HCT116 (cell line): ENCODE measurements at regions not wholly inside any gene's neighbourhood (a gene's known extent, or its start where the extent isn't known, plus 50 kb on each side); places are given as distances from the start of the nearest gene placed in this dataset.
"Not testable (repeated sequence)": the region's sequence is repeated elsewhere in the genome, so short reads cannot be mapped to it uniquely, and the experiment has no call there.

Source experiments
- CEBPB ChIP-seq: IDR thresholded peaks from 2 replicates; pipeline ENCODE4 v1.6.1; 2012; ENCODE audit warnings: low read depth
- EZH2 ChIP-seq: fragments of 200-600 bp; sonication (generic); IDR thresholded peaks from 2 replicates; pipeline ENCODE4 v1.6.1; 2017; ENCODE audit warnings: antibody characterized with exemption, mixed run types
- EZH2phosphoT487 ChIP-seq: fragments of 200-600 bp; IDR thresholded peaks from 2 replicates; pipeline ENCODE4 v1.6.1; 2018; ENCODE audit warnings: antibody characterized with exemption, borderline replicate concordance
- JUND ChIP-seq: IDR thresholded peaks from 2 replicates; pipeline ENCODE4 v1.6.1; 2012
- POLR2A ChIP-seq: IDR thresholded peaks from 2 replicates; pipeline ENCODE4 v1.7.0; 2011; ENCODE audit warnings: borderline replicate concordance; ENCODE audit not compliant: insufficient read depth, insufficient read length; ENCODE audit errors: extremely low read depth
- POLR2AphosphoS5 ChIP-seq: IDR thresholded peaks from 2 replicates; pipeline ENCODE4 v1.6.1; 2011; ENCODE audit warnings: mild to moderate bottlenecking, low read depth, low read length, moderate library complexity
- RAD21 ChIP-seq: IDR thresholded peaks from 2 replicates; pipeline ENCODE4 v1.6.1; 2012; ENCODE audit warnings: low read depth, mild to moderate bottlenecking
- TCF7L2 ChIP-seq: IDR thresholded peaks from 2 replicates; pipeline ENCODE4 v1.7.0; 2011; ENCODE audit warnings: borderline replicate concordance, inconsistent platforms; ENCODE audit not compliant: insufficient read depth, insufficient read length; ENCODE audit errors: extremely low read depth
- YY1 ChIP-seq: IDR thresholded peaks from 2 replicates; pipeline ENCODE4 v1.6.1; 2011; ENCODE audit warnings: low read length, low read depth, moderate library complexity, mild to moderate bottlenecking; ENCODE audit not compliant: insufficient replicate concordance; ENCODE audit errors: extremely low read depth
- TF ChIP-seq, protein P1 (sequence below), 3 experiments: fragments of 200-600 bp in 1 of 3; sonication (generic) in 1 of 3; IDR thresholded peaks in 2 of 3; conservative IDR thresholded peaks in 1 of 3; 2 replicates each; pipeline ENCODE4 v1.5.1; 2012 to 2017; ENCODE audit warnings: low read depth in 2 of 3, low read length in 2 of 3, antibody characterized with exemption in 1 of 3, borderline replicate concordance in 1 of 3, control low read depth in 1 of 3, mild to moderate bottlenecking in 1 of 3, mixed read lengths in 1 of 3, mixed run types in 1 of 3, moderate library complexity in 1 of 3; ENCODE audit not compliant: insufficient read depth in 1 of 3
- TF ChIP-seq, protein P2 (sequence below): IDR thresholded peaks from 2 replicates; pipeline ENCODE4 v1.6.1; 2012
- TF ChIP-seq, protein P3 (sequence below): IDR thresholded peaks from 2 replicates; pipeline ENCODE4 v1.6.1; 2012; ENCODE audit warnings: low read depth

DNA sequence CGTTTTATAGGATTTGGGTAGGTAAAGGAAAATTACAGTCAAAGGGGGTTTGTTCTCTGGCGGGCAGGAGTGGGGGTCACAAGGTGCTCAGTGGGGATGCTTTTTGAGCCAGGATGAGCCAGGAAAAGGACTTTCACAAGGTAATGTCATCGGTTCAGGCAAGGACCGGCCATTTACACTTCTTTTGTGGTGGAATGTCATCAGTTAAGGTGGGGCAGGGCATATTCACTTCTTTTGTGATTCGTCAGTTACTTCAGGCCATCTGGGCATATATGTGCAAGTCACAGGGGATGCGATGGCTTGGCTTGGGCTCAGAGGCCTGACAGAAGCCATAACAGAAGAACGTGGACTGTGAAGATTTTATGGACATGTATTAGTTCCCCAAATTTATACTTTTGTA lies 65.6 kb upstream of the SRD5A3 start:
- TF ChIP-seq, protein P1, sequence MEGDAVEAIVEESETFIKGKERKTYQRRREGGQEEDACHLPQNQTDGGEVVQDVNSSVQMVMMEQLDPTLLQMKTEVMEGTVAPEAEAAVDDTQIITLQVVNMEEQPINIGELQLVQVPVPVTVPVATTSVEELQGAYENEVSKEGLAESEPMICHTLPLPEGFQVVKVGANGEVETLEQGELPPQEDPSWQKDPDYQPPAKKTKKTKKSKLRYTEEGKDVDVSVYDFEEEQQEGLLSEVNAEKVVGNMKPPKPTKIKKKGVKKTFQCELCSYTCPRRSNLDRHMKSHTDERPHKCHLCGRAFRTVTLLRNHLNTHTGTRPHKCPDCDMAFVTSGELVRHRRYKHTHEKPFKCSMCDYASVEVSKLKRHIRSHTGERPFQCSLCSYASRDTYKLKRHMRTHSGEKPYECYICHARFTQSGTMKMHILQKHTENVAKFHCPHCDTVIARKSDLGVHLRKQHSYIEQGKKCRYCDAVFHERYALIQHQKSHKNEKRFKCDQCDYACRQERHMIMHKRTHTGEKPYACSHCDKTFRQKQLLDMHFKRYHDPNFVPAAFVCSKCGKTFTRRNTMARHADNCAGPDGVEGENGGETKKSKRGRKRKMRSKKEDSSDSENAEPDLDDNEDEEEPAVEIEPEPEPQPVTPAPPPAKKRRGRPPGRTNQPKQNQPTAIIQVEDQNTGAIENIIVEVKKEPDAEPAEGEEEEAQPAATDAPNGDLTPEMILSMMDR (IDR thresholded peaks at IDR 0.05 in 2 of 3, conservative IDR thresholded peaks at IDR 0.05 in 1 of 3; ENCODE audit: borderline replicate concordance in 1 of 3, insufficient read depth in 1 of 3, low read depth in 2 of 3, low read length in 2 of 3), result not testable (repeated sequence)
- TF ChIP-seq POLR2A, RAD21, TCF7L2, EZH2phosphoT487, CEBPB, JUND, POLR2AphosphoS5, EZH2, YY1: not testable (repeated sequence)
- TF ChIP-seq, protein P2, sequence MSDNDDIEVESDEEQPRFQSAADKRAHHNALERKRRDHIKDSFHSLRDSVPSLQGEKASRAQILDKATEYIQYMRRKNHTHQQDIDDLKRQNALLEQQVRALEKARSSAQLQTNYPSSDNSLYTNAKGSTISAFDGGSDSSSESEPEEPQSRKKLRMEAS, result not testable (repeated sequence)
- TF ChIP-seq, protein P3, sequence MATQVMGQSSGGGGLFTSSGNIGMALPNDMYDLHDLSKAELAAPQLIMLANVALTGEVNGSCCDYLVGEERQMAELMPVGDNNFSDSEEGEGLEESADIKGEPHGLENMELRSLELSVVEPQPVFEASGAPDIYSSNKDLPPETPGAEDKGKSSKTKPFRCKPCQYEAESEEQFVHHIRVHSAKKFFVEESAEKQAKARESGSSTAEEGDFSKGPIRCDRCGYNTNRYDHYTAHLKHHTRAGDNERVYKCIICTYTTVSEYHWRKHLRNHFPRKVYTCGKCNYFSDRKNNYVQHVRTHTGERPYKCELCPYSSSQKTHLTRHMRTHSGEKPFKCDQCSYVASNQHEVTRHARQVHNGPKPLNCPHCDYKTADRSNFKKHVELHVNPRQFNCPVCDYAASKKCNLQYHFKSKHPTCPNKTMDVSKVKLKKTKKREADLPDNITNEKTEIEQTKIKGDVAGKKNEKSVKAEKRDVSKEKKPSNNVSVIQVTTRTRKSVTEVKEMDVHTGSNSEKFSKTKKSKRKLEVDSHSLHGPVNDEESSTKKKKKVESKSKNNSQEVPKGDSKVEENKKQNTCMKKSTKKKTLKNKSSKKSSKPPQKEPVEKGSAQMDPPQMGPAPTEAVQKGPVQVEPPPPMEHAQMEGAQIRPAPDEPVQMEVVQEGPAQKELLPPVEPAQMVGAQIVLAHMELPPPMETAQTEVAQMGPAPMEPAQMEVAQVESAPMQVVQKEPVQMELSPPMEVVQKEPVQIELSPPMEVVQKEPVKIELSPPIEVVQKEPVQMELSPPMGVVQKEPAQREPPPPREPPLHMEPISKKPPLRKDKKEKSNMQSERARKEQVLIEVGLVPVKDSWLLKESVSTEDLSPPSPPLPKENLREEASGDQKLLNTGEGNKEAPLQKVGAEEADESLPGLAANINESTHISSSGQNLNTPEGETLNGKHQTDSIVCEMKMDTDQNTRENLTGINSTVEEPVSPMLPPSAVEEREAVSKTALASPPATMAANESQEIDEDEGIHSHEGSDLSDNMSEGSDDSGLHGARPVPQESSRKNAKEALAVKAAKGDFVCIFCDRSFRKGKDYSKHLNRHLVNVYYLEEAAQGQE, result not testable (repeated sequence)
